Astrocyte (in vitro differentiated cells and primary cell): ENCODE measurements at regions not wholly inside any gene's neighbourhood (a gene's known extent, or its start where the extent isn't known, plus 50 kb on each side); places are given as distances from the start of the nearest gene placed in this dataset.

Experiments used
- DNase-seq: peaks from one replicate; pipeline ENCODE4 v3.0.0-alpha.2; 2010; ENCODE audit warnings: low read depth
- FAIRE-seq: peaks from 2 replicates; lab custom pipeline; 2011; peaks lifted over from hg19 to GRCh38; lab: Jason Lieb, UNC
- H2AFZ ChIP-seq: 2 replicates; pipeline ENCODE4 v1.6.0; 2012; ENCODE audit warnings: low read depth, low read length, inconsistent platforms
- H3K27ac ChIP-seq: 2 replicates; pipeline ENCODE4 v1.5.1; 2011; ENCODE audit warnings: low read depth, low read length, inconsistent platforms
- H3K27me3 ChIP-seq: 2 replicates; pipeline ENCODE4 v1.6.0; 2011; ENCODE audit warnings: low read length, inconsistent platforms; ENCODE audit not compliant: insufficient read depth
- H3K36me3 ChIP-seq: 2 replicates; pipeline ENCODE4 v1.5.1; 2011; ENCODE audit warnings: low read length, inconsistent platforms; ENCODE audit not compliant: insufficient read depth
- H3K4me1 ChIP-seq: 2 replicates; pipeline ENCODE4 v1.5.1; 2011; ENCODE audit warnings: low read length, inconsistent platforms; ENCODE audit not compliant: insufficient read depth
- H3K4me2 ChIP-seq: 2 replicates; pipeline ENCODE4 v1.6.0; 2012; ENCODE audit warnings: low read length, inconsistent platforms
- H3K4me3 ChIP-seq: 2 replicates; pipeline ENCODE4 v1.5.1; 2011; ENCODE audit warnings: low read depth, mild to moderate bottlenecking, low read length, inconsistent platforms; ENCODE audit not compliant: insufficient read depth
- H3K79me2 ChIP-seq: 2 replicates; pipeline ENCODE4 v1.6.0; 2012; ENCODE audit warnings: mild to moderate bottlenecking, low read length, inconsistent platforms; ENCODE audit not compliant: insufficient read depth
- H3K9ac ChIP-seq: 2 replicates; pipeline ENCODE4 v1.6.0; 2012; ENCODE audit warnings: mild to moderate bottlenecking, low read length, inconsistent platforms
- H3K9me3 ChIP-seq: 2 replicates; pipeline ENCODE4 v1.5.1; 2012; ENCODE audit warnings: low read depth, mild to moderate bottlenecking, low read length, inconsistent platforms; ENCODE audit not compliant: insufficient read depth
- H4K20me1 ChIP-seq: 2 replicates; pipeline ENCODE4 v1.6.0; 2012; ENCODE audit warnings: low read length, inconsistent platforms; ENCODE audit not compliant: insufficient read depth
- H3K27ac Mint-ChIP-seq: one replicate; pipeline ENCODE4 v1.8.0; 2021; ENCODE audit warnings: mild to moderate bottlenecking, mixed read lengths; ENCODE audit not compliant: unreplicated experiment
- H3K27me3 Mint-ChIP-seq: one replicate; pipeline ENCODE4 v1.8.0; 2021; ENCODE audit warnings: low read depth, mixed read lengths; ENCODE audit not compliant: unreplicated experiment
- H3K36me3 Mint-ChIP-seq: one replicate; pipeline ENCODE4 v1.8.0; 2021; ENCODE audit warnings: low read depth, mixed read lengths; ENCODE audit not compliant: unreplicated experiment
- H3K4me1 Mint-ChIP-seq: one replicate; pipeline ENCODE4 v1.8.0; 2021; ENCODE audit warnings: low read depth, mixed read lengths; ENCODE audit not compliant: unreplicated experiment
- H3K4me3 Mint-ChIP-seq: one replicate; pipeline ENCODE4 v1.8.0; 2021; ENCODE audit warnings: mild to moderate bottlenecking, moderate library complexity, mixed read lengths; ENCODE audit not compliant: unreplicated experiment
- H3K9me3 Mint-ChIP-seq: one replicate; pipeline ENCODE4 v1.8.0; 2021; ENCODE audit warnings: mild to moderate bottlenecking, mixed read lengths; ENCODE audit not compliant: unreplicated experiment
- CTCF ChIP-seq: IDR thresholded peaks from 2 replicates; pipeline ENCODE4 v1.5.1; 2011; ENCODE audit warnings: low read depth, mild to moderate bottlenecking, inconsistent platforms, low read length, moderate library complexity; ENCODE audit not compliant: insufficient read depth
- EZH2 ChIP-seq: IDR thresholded peaks from 2 replicates; pipeline ENCODE4 v1.6.1; 2012; ENCODE audit warnings: mild to moderate bottlenecking, low read length, inconsistent platforms; ENCODE audit not compliant: insufficient read depth

GRCh38 chr18:49731860-49732311, 81.4 kb downstream of the ACAA2 start:
- Mint-ChIP-seq H3K27me3 (peaks cover 5% of the 10 kb centered on the region), H3K27ac (no peak overlapping the region), H3K4me3 (no peak overlapping the region), H3K9me3 (peaks cover 2% of the 10 kb centered on the region), H3K36me3 (no peaks in the 10 kb centered on the region), H3K4me1 (peaks cover 36% of the 10 kb centered on the region)
- Histone ChIP-seq H3K4me1 (peaks cover 20% of the 10 kb centered on the region), H2AFZ (no peak overlapping the region), H4K20me1 (no peaks in the 10 kb centered on the region), H3K79me2 (no peaks in the 10 kb centered on the region), H3K27me3 (no peaks in the 10 kb centered on the region), H3K4me2 (no peak overlapping the region), H3K4me3 (no peak overlapping the region), H3K36me3 (no peaks in the 10 kb centered on the region), H3K27ac (no peak overlapping the region), H3K9ac (no peak overlapping the region), H3K9me3 (no peaks in the 10 kb centered on the region)
- DNase-seq (no peak), FAIRE-seq (no peak)
- TF ChIP-seq EZH2 (no peak), CTCF (no peak)

GRCh38 chr18:49731421-49731841, 81.9 kb downstream of the ACAA2 start:
- Histone ChIP-seq H3K27ac (no peak overlapping the region), H3K27me3 (no peaks in the 10 kb centered on the region), H3K36me3 (no peaks in the 10 kb centered on the region), H3K9me3 (no peaks in the 10 kb centered on the region), H2AFZ (no peak overlapping the region), H3K79me2 (no peaks in the 10 kb centered on the region), H3K4me1 (peaks cover 24% of the 10 kb centered on the region), H3K4me3 (no peak overlapping the region), H3K4me2 (no peak overlapping the region), H3K9ac (no peak overlapping the region), H4K20me1 (no peaks in the 10 kb centered on the region)
- Mint-ChIP-seq H3K36me3 (no peaks in the 10 kb centered on the region), H3K4me1 (peaks cover 40% of the 10 kb centered on the region), H3K27ac (no peak overlapping the region), H3K9me3 (peaks cover 2% of the 10 kb centered on the region), H3K27me3 (peaks cover 2% of the 10 kb centered on the region), H3K4me3 (no peak overlapping the region)
- no peak for TF ChIP-seq EZH2
- FAIRE-seq: no peak
- DNase-seq: no peak

- Histone ChIP-seq H4K20me1 (no peaks in the 10 kb centered on the region), H3K27ac (no peak overlapping the region), H3K4me2 (no peak overlapping the region), H3K4me3 (no peak overlapping the region), H3K36me3 (no peaks in the 10 kb centered on the region), H3K9ac (no peak overlapping the region), H3K27me3 (no peaks in the 10 kb centered on the region), H2AFZ (no peak overlapping the region), H3K4me1 (peaks cover 28% of the 10 kb centered on the region), H3K9me3 (no peaks in the 10 kb centered on the region), H3K79me2 (no peaks in the 10 kb centered on the region)
- H3K36me3 Mint-ChIP-seq: no peaks in the 10 kb centered on the region
- H3K27me3 Mint-ChIP-seq: no peaks in the 10 kb centered on the region
- H3K4me3 Mint-ChIP-seq: no peak overlapping the region
- no peak for DNase-seq
- peaks cover 45% of the 10 kb centered on the region for H3K4me1 Mint-ChIP-seq
- FAIRE-seq: no peak
- no peak overlapping the region for H3K27ac Mint-ChIP-seq
- peaks cover 2% of the 10 kb centered on the region for H3K9me3 Mint-ChIP-seq
- TF ChIP-seq EZH2 (no peak), CTCF (no peak)
Measured at GRCh38 chr18:49730951-49731391, 82.4 kb downstream of the ACAA2 start.
